GM12878 (cell line): ENCODE measurements at regions not wholly inside any gene's neighbourhood (a gene's known extent, or its start where the extent isn't known, plus 50 kb on each side); places are given as distances from the start of the nearest gene placed in this dataset.

Experiments
- POLR2A ChIP-seq: IDR thresholded peaks from 2 replicates; pipeline ENCODE4 v1.6.1; 2011; ENCODE audit warnings: low read depth, mild to moderate bottlenecking, low read length
- RFX5 ChIP-seq: IDR thresholded peaks from 2 replicates; pipeline ENCODE4 v1.6.1; 2011; ENCODE audit warnings: low read depth, low read length, improper control_type of control experiment
- STAT3 ChIP-seq: IDR thresholded peaks from 2 replicates; pipeline ENCODE4 v1.6.1; 2011; ENCODE audit warnings: low read depth, low read length, improper control_type of control experiment
- TF ChIP-seq, protein P1 (sequence below): fragments of 450-650 bp; IDR thresholded peaks from 2 replicates; pipeline ENCODE4 v1.6.1; 2014; ENCODE audit warnings: mild to moderate bottlenecking

DNA sequence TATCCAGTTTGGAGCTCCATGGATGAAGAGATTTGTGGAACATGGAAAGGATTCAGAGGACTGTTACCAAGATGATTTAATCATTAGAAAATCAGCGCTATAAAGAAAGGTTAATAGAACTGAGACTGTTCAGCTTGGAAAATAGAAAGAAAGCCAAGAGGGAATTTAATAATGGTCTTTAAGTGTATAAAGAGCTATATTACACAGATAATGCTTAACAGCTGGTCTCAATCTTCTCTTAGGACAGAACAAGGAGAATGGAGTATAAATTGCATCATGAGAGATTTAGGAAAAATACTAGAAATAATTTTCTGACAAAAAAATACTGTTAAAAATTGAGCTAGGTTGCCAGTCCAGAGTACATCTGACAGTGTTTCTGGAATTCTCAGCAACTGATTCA lies 91.3 kb upstream of the MAGEC2 start:
- TF ChIP-seq RFX5 (no peak), STAT3 (no peak), POLR2A (no peak)
- TF ChIP-seq, protein P1, sequence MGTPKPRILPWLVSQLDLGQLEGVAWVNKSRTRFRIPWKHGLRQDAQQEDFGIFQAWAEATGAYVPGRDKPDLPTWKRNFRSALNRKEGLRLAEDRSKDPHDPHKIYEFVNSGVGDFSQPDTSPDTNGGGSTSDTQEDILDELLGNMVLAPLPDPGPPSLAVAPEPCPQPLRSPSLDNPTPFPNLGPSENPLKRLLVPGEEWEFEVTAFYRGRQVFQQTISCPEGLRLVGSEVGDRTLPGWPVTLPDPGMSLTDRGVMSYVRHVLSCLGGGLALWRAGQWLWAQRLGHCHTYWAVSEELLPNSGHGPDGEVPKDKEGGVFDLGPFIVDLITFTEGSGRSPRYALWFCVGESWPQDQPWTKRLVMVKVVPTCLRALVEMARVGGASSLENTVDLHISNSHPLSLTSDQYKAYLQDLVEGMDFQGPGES = no peak
